GM21825 (cell line): ENCODE measurements at regions not wholly inside any gene's neighbourhood (a gene's known extent, or its start where the extent isn't known, plus 50 kb on each side); places are given as distances from the start of the nearest gene placed in this dataset.
A peak's percentile ranks its signal among the peaks of the same experiment; 100 is the strongest.

Experiments used
- ATAC-seq: cut with Tn5 transposase; IDR thresholded peaks from one replicate; pipeline ENCODE4 v1.9.1; 2021; ENCODE audit warnings: mild to moderate bottlenecking, moderate library complexity; ENCODE audit not compliant: unreplicated experiment

GRCh38 chr6:91509039-91509438 lies 922.2 kb upstream of the MAP3K7 start:
- ATAC-seq = no peak

DNA sequence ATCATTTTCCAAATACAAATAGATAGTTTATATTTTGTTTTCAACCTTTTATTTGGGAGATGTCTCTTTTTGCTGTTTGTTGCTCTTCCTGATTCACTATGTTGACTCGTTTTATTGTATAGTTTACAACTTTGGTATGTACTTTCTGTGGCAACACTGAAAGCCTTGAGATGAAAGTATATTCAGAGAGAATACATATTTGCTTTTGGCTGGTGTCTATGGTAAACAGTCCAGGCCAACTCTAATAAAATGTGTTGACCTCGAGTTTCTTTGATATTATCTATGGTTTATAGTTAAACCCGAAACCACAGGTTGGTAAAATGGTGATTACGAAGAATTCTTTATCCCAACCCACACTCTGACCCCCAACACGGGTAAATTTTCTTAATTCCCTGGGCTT lies 919.6 kb upstream of the MAP3K7 start:
- ATAC-seq = no peak

- no peak for ATAC-seq
These were observed 918.3 kb upstream of the MAP3K7 start for GRCh38 chr6:91505199-91505598.

DNA sequence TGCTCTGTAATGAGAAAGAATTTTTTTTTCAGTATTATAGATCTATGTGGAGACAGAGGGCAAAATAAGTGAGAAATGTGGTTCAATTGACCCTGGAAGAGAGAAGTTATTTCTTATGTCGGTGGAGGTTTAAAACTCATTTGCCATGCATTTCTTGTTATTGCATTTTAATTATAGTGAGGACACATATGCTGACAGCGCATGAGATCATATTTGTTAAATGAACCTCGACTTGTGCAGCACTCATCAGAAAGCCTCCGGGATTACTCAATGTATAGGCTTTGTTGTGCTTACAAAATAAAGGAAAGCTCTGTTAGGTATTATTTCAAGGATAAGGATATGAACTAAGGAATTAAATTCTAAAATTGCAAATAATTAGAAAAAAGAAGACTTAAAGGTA lies 915.1 kb upstream of the MAP3K7 start:
- ATAC-seq = no peak

GRCh38 chr6:91500689-91501303 lies 913.9 kb upstream of the MAP3K7 start:
- ATAC-seq = no peak

DNA sequence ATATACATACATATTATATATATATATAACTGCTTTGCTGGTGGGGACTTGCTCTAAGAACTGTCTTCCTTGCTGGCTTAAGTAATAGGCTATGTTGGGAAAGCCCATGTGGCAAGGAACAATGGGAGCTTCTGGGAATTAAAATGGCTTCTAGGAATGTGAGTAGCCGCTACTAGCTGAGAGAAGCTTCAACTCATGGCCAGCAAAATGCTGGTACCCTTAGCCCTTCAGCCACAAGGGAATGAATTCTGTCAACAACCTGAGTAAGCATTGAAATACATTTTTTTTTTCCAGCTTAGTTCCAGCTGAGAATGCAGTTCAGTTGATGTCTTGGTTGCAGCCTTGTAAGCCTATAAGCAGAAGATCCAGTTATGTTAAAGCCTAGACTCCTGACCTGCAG lies 911.7 kb upstream of the MAP3K7 start:
- ATAC-seq = no peak

DNA sequence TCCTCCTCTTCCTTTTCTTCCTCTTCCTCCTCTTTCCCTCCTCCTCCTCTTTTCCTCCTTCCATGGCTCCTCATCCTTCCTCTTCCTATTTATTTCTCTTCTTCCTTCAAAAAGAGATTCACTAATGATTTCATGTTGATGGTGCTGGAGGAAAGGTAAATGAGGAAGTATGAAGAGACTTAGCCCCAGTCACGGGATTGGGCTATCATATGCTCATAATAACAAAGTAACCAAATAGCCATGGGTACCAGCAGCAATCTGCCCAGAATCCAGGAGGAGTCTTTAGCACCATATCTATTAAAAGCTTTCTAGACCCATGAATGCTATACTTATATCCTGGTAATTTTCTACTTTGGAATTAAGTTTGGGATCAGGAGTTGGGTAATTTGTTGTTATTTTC lies 910.9 kb upstream of the MAP3K7 start:
- no peak for ATAC-seq

DNA sequence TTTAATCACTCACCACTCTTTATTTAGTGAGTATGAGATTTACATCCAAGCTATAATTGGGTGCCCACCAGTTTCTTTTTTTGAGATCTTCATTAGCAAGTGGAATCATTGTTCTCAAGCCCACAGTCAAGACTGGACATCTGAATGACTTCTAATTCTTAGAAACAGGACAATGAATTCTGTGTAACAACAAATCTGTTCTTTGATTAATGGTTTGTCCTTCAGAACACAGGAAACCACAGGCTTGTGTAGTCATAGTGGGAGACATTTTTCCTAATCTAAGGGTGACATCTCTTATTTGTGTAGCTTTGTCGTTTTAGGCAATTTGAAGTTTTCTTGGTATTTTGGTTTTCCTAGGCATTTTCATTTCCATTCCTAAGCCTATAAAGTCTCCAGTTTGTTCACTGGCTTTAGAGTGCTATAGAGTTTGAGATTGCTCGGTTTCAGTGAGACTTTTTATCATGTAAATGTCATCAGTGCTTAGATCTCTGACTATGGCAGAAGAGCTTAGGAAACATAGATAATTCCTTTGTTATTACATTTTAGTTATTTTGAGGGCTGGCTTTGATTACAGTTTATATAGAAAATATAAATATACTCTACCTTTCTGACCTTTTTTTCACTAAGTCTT lies 903.9 kb upstream of the MAP3K7 start:
- ATAC-seq = no peak

- ATAC-seq = no peak
These were observed 901.0 kb upstream of the MAP3K7 start for GRCh38 chr6:91487696-91488392.

- peak; percentile 30 for ATAC-seq
These were observed 899.3 kb upstream of the MAP3K7 start for GRCh38 chr6:91486200-91486599.

DNA sequence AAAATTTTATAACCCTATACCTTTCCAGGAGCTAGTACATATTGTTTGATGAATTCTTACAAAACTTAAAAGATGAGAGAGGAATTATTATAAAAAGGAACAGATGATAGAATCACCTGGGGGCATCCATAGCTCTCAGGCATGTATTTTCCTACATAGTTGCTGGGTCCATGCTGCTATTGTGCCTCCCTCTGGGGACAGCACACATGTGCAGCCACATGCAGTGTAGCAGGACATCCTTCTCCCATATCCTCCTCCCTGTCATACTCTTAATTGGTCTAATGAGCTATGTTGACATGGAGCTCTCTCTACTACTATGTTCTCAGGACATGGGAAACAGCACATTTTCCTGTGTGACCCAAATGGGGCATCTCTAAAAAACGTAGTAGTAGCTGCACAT lies 898.2 kb upstream of the MAP3K7 start:
- ATAC-seq = no peak

DNA sequence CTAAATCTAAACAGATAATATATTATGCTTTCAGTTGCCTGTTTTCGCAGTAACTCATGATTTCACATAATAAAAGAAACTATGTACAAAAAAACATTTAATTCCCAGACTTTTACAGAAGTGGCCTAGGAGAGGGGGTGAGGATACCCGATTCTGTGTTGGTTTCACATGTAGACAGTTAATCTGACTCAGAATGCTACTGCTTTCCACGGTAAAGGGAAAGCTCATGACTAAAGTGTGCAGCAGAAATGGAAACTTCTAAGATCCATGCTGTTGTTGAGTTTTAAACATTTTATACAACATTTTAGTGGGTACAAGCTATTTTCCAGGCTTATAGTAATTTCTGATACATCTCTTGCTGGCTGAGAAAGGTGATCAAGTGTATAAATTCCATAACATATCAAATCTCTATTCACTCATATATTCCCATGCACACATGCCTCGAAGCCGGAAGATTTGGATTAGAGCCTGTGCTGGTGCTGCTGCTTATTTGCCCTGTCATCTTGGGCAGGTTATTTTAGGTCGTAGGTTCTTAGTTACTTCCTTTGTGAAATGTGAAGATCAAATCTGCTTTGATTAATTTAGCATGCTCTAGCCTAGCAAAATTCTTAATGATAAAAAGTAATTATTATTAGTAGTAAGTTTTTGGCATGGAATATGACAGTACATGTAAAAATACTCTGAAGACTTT lies 896.7 kb upstream of the MAP3K7 start:
- no peak for ATAC-seq

GRCh38 chr6:91482498-91482897 lies 895.6 kb upstream of the MAP3K7 start:
- ATAC-seq = peak; percentile 83

DNA sequence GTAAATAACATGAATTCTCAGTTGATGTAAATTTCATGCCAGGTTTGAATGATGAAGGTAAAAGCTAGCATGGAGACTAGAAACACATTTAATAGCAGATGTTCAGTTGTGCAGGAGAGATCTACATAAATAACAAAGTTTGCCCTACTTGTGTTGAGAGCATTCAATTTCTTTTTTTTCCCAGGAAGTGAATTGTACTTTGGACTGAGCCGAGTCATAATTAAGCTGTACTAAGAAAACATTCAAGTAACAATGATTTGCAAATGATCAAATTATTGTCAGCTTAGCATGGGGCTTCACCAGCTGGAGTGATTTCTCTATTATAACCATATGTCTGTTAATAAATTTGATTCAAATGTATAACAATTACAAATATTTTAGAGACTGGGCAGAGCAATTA lies 893.5 kb upstream of the MAP3K7 start:
- ATAC-seq = no peak

GRCh38 chr6:91477688-91478087 lies 890.8 kb upstream of the MAP3K7 start:
- no peak for ATAC-seq

GRCh38 chr6:91476000-91476399 lies 889.1 kb upstream of the MAP3K7 start:
- ATAC-seq = peak; percentile 82

DNA sequence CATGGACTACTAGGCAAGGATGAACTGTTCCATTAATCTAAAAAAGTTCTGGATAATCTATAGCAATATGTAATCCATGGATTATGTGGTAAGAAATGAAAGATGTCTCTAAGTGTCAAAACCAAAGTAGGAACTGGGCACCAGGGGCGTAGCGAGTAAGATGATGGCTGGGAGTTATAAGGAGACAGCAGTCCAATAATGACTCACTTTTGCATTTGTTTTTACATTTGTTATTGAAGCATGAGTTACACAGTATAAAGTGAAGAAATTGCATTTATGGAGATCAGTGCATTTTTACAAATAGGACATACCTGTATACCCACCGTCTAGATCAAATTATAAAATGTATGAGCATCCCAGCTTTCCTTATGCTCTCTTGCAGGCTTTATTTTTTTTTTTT lies 878.5 kb upstream of the MAP3K7 start:
- no peak for ATAC-seq

GRCh38 chr6:91464718-91465117 lies 877.8 kb upstream of the MAP3K7 start:
- ATAC-seq = no peak

GRCh38 chr6:91464201-91464600 lies 877.3 kb upstream of the MAP3K7 start:
- peak; percentile 86 for ATAC-seq

- no peak for ATAC-seq
These were observed 875.4 kb upstream of the MAP3K7 start for GRCh38 chr6:91462241-91462640.

DNA sequence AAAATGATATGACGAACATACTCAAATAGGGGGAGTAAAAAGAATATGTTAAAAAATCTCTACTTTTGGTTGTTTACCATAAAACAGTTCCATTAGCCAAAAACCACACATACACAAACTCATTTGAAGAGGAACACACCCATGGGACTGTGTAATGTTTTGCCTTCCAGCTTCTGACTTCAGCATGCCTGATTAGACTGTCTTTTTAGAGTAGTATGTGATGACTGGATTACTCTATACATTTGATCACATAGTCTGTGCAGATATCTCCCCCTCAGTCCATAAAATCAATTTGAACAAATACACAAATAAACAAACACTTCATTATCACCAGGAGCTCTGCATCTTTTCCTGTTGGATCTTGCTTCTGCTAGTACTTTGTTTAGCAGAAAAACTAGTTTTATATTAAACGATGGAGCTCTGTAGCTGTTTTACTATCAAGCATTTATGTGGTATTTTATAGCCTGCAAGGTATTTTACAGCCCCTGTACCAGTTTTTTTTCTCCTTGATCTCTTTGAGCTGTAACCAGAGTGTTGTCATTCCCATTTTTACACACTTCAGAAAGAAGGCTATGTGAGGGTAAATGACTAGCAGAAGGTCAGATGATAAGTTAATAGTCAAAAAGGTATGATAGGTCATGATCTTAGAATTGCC lies 866.5 kb upstream of the MAP3K7 start:
- ATAC-seq = no peak
